PC-9 (cell line): ENCODE measurements at regions not wholly inside any gene's neighbourhood (a gene's known extent, or its start where the extent isn't known, plus 50 kb on each side); places are given as distances from the start of the nearest gene placed in this dataset.
"Not testable (repeated sequence)": the region's sequence is repeated elsewhere in the genome, so short reads cannot be mapped to it uniquely, and the experiment has no call there.

ENCODE experiments used
- BruUV-seq: library from RNA; stranded (reverse); fragments of 400-500 nt; replicated peaks from 2 replicates; lab custom pipeline; 2021; lab: Mats Ljungman, UMichigan
- CTCF ChIA-PET: fragments of 300-600 bp; sonication (Branson Sonifier 250); formaldehyde crosslinking; loops from one replicate; lab custom pipeline; 2022; ENCODE audit warnings: antibody characterized with exemption; lab: Charles Lee
- POLR2A ChIA-PET: fragments of 300-600 bp; sonication (Branson Sonifier 250); formaldehyde crosslinking; loops from one replicate; lab custom pipeline; 2022; ENCODE audit warnings: antibody characterized with exemption; ENCODE audit not compliant: unreplicated experiment; lab: Charles Lee
- DNase-seq, 2 experiments: peaks; one replicate each; pipeline versions ENCODE4 v3.0.0 to v3.0.0-alpha.2; 2015 to 2022; ENCODE audit warnings: mixed read lengths in 1 of 2
- H2AFZ ChIP-seq: fragments of 200-600 bp; sonication (generic); 2 replicates; pipeline ENCODE4 v1.8.1; 2017; ENCODE audit warnings: antibody characterized with exemption
- H3F3A ChIP-seq: fragments of 200-600 bp; sonication (generic); 2 replicates; pipeline ENCODE4 v1.8.1; 2017; ENCODE audit warnings: antibody characterized with exemption, mild to moderate bottlenecking, low read depth; ENCODE audit not compliant: insufficient read depth
- H3K27ac ChIP-seq: fragments of 200-600 bp; sonication (generic); 2 replicates; pipeline ENCODE4 v1.6.1; 2016; ENCODE audit warnings: mixed run types
- H3K27me3 ChIP-seq: fragments of 200-600 bp; sonication (generic); 2 replicates; pipeline ENCODE4 v1.6.1; 2016; ENCODE audit warnings: low read depth, mixed run types; ENCODE audit not compliant: insufficient read depth
- H3K36me3 ChIP-seq: fragments of 200-600 bp; sonication (generic); 2 replicates; pipeline ENCODE4 v1.6.1; 2016; ENCODE audit warnings: low read depth, mixed run types
- H3K4me1 ChIP-seq: fragments of 200-600 bp; sonication (generic); replicated peaks from 2 replicates; pipeline ENCODE4 v1.6.1; 2016; ENCODE audit warnings: mixed run types; ENCODE audit not compliant: insufficient read depth
- H3K4me2 ChIP-seq: fragments of 200-600 bp; sonication (generic); 2 replicates; pipeline ENCODE4 v1.6.1; 2017; ENCODE audit warnings: mixed run types
- H3K4me3 ChIP-seq: fragments of 200-600 bp; sonication (generic); 2 replicates; pipeline ENCODE4 v1.6.1; 2016; ENCODE audit warnings: mixed run types
- H3K79me2 ChIP-seq: fragments of 200-600 bp; sonication (generic); 2 replicates; pipeline ENCODE4 v1.6.1; 2017; ENCODE audit warnings: low read depth, mixed run types
- H3K9me2 ChIP-seq: fragments of 200-600 bp; sonication (generic); 2 replicates; pipeline ENCODE4 v1.8.1; 2017; ENCODE audit warnings: mild to moderate bottlenecking; ENCODE audit not compliant: insufficient read depth
- H3K9me3 ChIP-seq: fragments of 200-600 bp; sonication (generic); 2 replicates; pipeline ENCODE4 v1.8.1; 2016; ENCODE audit warnings: low read depth; ENCODE audit not compliant: insufficient read depth
- H4K20me1 ChIP-seq: fragments of 200-600 bp; sonication (generic); 2 replicates; pipeline ENCODE4 v1.8.1; 2017; ENCODE audit not compliant: insufficient read depth
- EZH2 ChIP-seq: fragments of 200-600 bp; sonication (generic); IDR thresholded peaks from 2 replicates; pipeline ENCODE4 v1.8.0; 2017; ENCODE audit warnings: antibody characterized with exemption, low read depth
- intact Hi-C: fragments of 100-400 bp; cut with micrococcal nuclease; formaldehyde crosslinking; loops from one replicate; pipeline ENCODE4 v1.10.0; 2022; ENCODE audit not compliant: unreplicated experiment
- TF ChIP-seq, protein P1 (sequence below): fragments of 200-600 bp; sonication (generic); conservative IDR thresholded peaks from 2 replicates; pipeline ENCODE4 v1.6.1; 2017; ENCODE audit warnings: mixed run types, antibody characterized with exemption, mild to moderate bottlenecking, moderate library complexity

DNA sequence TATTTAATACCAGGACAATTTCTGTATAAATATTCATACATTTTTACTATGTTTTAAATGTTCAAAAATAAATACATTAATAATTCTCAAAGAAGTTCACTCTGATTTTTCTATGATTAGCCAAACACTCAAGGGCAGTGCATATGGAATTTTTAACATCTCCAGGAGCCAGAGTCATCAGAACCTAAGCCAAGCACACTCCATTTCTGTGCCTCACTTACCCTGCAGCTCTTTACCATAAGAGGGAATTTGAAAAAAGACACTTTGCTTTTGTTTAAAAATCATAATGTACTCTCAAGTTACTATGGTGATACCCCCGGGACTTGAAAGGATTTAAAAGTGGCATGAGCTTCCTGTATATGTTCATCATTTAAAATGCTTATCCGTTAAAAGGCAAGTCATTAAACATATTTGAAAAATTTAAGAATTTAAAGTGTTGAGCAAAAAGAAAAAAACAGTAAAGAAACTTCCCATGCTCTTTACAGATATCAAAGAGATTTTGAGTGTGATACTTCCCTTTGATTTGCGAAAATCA, 747.4 kb upstream of the NECTIN3 start:
- ChIA-PET POLR2A (no interaction called here), CTCF (no interaction called here)
- Histone ChIP-seq H4K20me1 (no peaks in the 10 kb centered on the region), H3K27ac (no peak overlapping the region), H3K79me2 (no peaks in the 10 kb centered on the region), H3K36me3 (no peaks in the 10 kb centered on the region), H3K4me1 (no peaks in the 10 kb centered on the region), H3F3A (no peaks in the 10 kb centered on the region), H2AFZ (no peak overlapping the region), H3K9me2 (no peaks in the 10 kb centered on the region), H3K4me2 (no peak overlapping the region), H3K4me3 (no peak overlapping the region), H3K9me3 (no peaks in the 10 kb centered on the region), H3K27me3 (no peaks in the 10 kb centered on the region)
- no peak for DNase-seq
- TF ChIP-seq, protein P1, sequence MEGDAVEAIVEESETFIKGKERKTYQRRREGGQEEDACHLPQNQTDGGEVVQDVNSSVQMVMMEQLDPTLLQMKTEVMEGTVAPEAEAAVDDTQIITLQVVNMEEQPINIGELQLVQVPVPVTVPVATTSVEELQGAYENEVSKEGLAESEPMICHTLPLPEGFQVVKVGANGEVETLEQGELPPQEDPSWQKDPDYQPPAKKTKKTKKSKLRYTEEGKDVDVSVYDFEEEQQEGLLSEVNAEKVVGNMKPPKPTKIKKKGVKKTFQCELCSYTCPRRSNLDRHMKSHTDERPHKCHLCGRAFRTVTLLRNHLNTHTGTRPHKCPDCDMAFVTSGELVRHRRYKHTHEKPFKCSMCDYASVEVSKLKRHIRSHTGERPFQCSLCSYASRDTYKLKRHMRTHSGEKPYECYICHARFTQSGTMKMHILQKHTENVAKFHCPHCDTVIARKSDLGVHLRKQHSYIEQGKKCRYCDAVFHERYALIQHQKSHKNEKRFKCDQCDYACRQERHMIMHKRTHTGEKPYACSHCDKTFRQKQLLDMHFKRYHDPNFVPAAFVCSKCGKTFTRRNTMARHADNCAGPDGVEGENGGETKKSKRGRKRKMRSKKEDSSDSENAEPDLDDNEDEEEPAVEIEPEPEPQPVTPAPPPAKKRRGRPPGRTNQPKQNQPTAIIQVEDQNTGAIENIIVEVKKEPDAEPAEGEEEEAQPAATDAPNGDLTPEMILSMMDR: no peak
- TF ChIP-seq EZH2: no peak
- intact Hi-C loops: no loop called here
- BruUV-seq: no TSS peak

DNA sequence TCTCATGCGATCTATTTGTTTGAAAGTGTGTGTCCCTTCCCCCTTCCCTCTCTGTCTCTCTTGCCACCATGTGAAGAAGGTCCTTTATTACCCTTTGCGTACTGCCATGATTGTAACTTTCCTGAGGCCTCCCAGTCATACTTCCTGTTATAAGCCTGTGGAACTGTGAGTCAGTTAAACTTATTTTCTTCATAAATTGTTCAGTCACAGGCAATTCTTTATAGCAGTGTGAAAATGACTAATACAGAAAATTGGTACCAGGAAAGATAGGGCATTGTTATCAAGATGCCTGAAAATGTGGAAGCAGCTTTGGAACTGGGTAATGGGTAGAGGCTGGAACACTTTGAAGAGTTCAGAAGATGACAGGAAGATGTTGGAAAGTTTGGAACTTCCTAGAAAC, 743.7 kb upstream of the NECTIN3 start:
- no peaks in the 10 kb centered on the region for H4K20me1 ChIP-seq
- no peak overlapping the region for H3K4me2 ChIP-seq
- H3K4me3 ChIP-seq: no peak overlapping the region
- H3K9me2 ChIP-seq: no peaks in the 10 kb centered on the region
- CTCF ChIA-PET: no interaction called here
- H3F3A ChIP-seq: no peaks in the 10 kb centered on the region
- no peak for TF ChIP-seq EZH2
- TF ChIP-seq, protein P1: no peak
- H3K27ac ChIP-seq: no peak overlapping the region
- H3K27me3 ChIP-seq: no peaks in the 10 kb centered on the region
- POLR2A ChIA-PET: no interaction called here
- H3K9me3 ChIP-seq: no peaks in the 10 kb centered on the region
- DNase-seq: no peak
- H3K36me3 ChIP-seq: no peaks in the 10 kb centered on the region
- no peaks in the 10 kb centered on the region for H3K79me2 ChIP-seq
- H2AFZ ChIP-seq: no peak overlapping the region
- no TSS peak for BruUV-seq
- no peaks in the 10 kb centered on the region for H3K4me1 ChIP-seq
- intact Hi-C loops: no loop called here

DNA sequence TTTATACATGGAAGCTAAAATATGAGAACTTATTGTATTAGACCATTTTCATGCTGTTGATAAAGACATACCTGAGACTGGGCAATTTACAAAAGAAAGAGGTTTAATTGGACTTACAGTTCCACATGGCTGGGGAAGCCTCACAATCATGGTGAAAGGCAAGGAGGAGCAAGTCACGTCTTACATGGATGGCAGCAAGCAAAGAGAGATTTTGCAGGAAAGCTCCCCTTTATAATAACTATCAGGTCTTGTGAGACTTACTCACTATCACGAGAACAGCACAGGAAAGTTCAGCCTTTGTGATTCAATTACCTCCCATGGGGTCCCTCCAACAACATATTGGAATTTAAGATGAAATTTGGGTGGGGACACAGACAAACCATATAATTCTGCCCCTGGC, 740.1 kb upstream of the NECTIN3 start:
- POLR2A ChIA-PET, BruUV-seq, H3K4me1 ChIP-seq, H4K20me1 ChIP-seq, H3K27me3 ChIP-seq, DNase-seq, H3K4me3 ChIP-seq, H3K4me2 ChIP-seq, H3K27ac ChIP-seq, H3K36me3 ChIP-seq, H3K79me2 ChIP-seq, H3F3A ChIP-seq, CTCF ChIA-PET, H3K9me2 ChIP-seq, H3K9me3 ChIP-seq, H2AFZ ChIP-seq, intact Hi-C loops: not testable (repeated sequence)

DNA sequence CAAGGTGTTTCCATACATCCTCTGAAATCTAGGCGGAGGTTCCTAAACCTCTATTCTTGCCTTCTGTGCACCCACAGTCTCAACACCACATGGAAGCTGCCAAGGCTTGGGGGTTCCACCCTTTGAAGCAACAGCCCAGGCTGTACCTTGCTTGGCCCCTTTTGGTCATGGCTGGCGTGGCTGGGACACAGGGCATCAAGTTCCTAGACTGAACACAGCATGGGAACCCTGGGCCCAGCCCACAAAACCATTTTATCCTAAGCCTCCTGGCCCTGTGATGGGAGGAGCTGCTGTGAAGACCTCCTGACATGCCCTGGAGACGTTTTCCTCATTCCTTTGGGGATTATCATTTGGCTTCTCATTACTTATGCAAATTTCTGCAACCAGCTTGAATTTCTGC, 739.0 kb upstream of the NECTIN3 start:
- intact Hi-C loops: no loop called here

More for the DNA sequence above, 739.0 kb upstream of the NECTIN3 start:
- no TSS peak for BruUV-seq
- H3K36me3 ChIP-seq: no peaks in the 10 kb centered on the region
- no peaks in the 10 kb centered on the region for H3K4me1 ChIP-seq
- TF ChIP-seq, protein P1: no peak
- no peak for TF ChIP-seq EZH2
- no peak overlapping the region for H3K4me2 ChIP-seq
- POLR2A ChIA-PET: no interaction called here
- H3K79me2 ChIP-seq: no peaks in the 10 kb centered on the region
- H3K27ac ChIP-seq: no peak overlapping the region
- H3K9me2 ChIP-seq: 0 out of 2 replicates have a peak, but pooled peaks cover 4% of the 10 kb centered on the region
- H2AFZ ChIP-seq: no peak overlapping the region
- H3K9me3 ChIP-seq: no peaks in the 10 kb centered on the region
- no peak overlapping the region for H3K4me3 ChIP-seq
- H4K20me1 ChIP-seq: no peaks in the 10 kb centered on the region
- H3F3A ChIP-seq: no peaks in the 10 kb centered on the region
- CTCF ChIA-PET: no interaction called here
- no peak for DNase-seq
- H3K27me3 ChIP-seq: no peaks in the 10 kb centered on the region
